OCI-LY3 (cell line): ENCODE measurements at regions not wholly inside any gene's neighbourhood (a gene's known extent, or its start where the extent isn't known, plus 50 kb on each side); places are given as distances from the start of the nearest gene placed in this dataset.
"Not testable (repeated sequence)": the region's sequence is repeated elsewhere in the genome, so short reads cannot be mapped to it uniquely, and the experiment has no call there.

Source experiments
- H2AFZ ChIP-seq: fragments of 200-600, 300-600 bp; shearing (Covaris generic); 2 replicates; pipeline ENCODE4 v1.6.0; 2014; ENCODE audit warnings: antibody characterized with exemption, low read depth, low read length
- H3K27ac ChIP-seq: fragments of 200-600, 300-600 bp; sonication (generic); 2 replicates; pipeline ENCODE4 v1.5.1; 2014; ENCODE audit warnings: mild to moderate bottlenecking, low read length, moderate library complexity, mixed read lengths
- H3K27me3 ChIP-seq: fragments of 200-600, 300-600 bp; sonication (generic); 2 replicates; pipeline ENCODE4 v1.6.1; 2014; ENCODE audit warnings: low read depth, low read length, mixed read lengths
- H3K36me3 ChIP-seq: fragments of 200-600, 300-600 bp; sonication (generic); replicated peaks from 2 replicates; pipeline ENCODE3; 2014; ENCODE audit warnings: low read depth, low read length, mixed read lengths
- H3K4me1 ChIP-seq: fragments of 300-600, 200-600 bp; sonication (generic); 2 replicates; pipeline ENCODE4 v1.6.1; 2014; ENCODE audit warnings: low read length, mixed read lengths
- H3K4me2 ChIP-seq: fragments of 200-600, 300-600 bp; sonication (generic); 2 replicates; pipeline ENCODE4 v1.6.1; 2014; ENCODE audit warnings: low read length, mixed read lengths
- H3K4me3 ChIP-seq: fragments of 300-600, 200-600 bp; sonication (generic); 2 replicates; pipeline ENCODE4 v1.5.1; 2014; ENCODE audit warnings: antibody characterized with exemption, mild to moderate bottlenecking, low read length, moderate library complexity
- H3K79me2 ChIP-seq: fragments of 300-600, 200-600 bp; shearing (Covaris generic); 2 replicates; pipeline ENCODE4 v1.6.1; 2014; ENCODE audit warnings: mild to moderate bottlenecking, low read length, mixed read lengths
- H3K9ac ChIP-seq: fragments of 300-600, 200-600 bp; shearing (Covaris generic); 2 replicates; pipeline ENCODE4 v1.6.0; 2014; ENCODE audit warnings: mild to moderate bottlenecking, low read length, moderate library complexity
- H3K9me3 ChIP-seq: fragments of 200-600, 300-600 bp; shearing (Covaris generic); 2 replicates; pipeline ENCODE4 v1.6.1; 2014; ENCODE audit warnings: low read length, mixed read lengths; ENCODE audit not compliant: insufficient read depth
- H4K20me1 ChIP-seq: fragments of 200-600, 300-600 bp; sonication (generic); 2 replicates; pipeline ENCODE4 v1.6.1; 2016; ENCODE audit warnings: low read length, mixed read lengths; ENCODE audit not compliant: insufficient read depth
- CTCF ChIP-seq: fragments of 200-600, 300-600 bp; sonication (generic); IDR thresholded peaks from 2 replicates; pipeline ENCODE4 v1.5.1; 2014; ENCODE audit warnings: antibody characterized with exemption, low read length, low read depth
- EZH2phosphoT487 ChIP-seq: fragments of 200-600 bp; shearing (Covaris generic); IDR thresholded peaks from 2 replicates; pipeline ENCODE4 v1.6.1; 2018; ENCODE audit warnings: antibody characterized with exemption, mixed run types, low read depth

- H3K4me1 ChIP-seq, result peaks cover 6% of the 10 kb centered on the region; the same call in 1 of the 2 replicates
- H3K36me3 ChIP-seq, result no peaks in the 10 kb centered on the region
- H3K27me3 ChIP-seq, result no peaks in the 10 kb centered on the region
- TF ChIP-seq EZH2phosphoT487 (no peak), CTCF (no peak)
- H3K4me2 ChIP-seq, result no peak overlapping the region
- H3K4me3 ChIP-seq, result no peak overlapping the region
- H3K79me2 ChIP-seq, result no peaks in the 10 kb centered on the region
- no peak overlapping the region for H3K27ac ChIP-seq
- no peaks in the 10 kb centered on the region for H3K9me3 ChIP-seq
- H4K20me1 ChIP-seq, result no peaks in the 10 kb centered on the region
- H3K9ac ChIP-seq, result no peak overlapping the region
- H2AFZ ChIP-seq, result no peak overlapping the region
Observed at GRCh38 chr4:177987896-177988295, 545.7 kb upstream of the AGA start.

- Histone ChIP-seq H4K20me1 (no peaks in the 10 kb centered on the region), H3K36me3 (no peaks in the 10 kb centered on the region), H3K4me3 (no peak overlapping the region), H3K9ac (no peak overlapping the region), H3K79me2 (no peaks in the 10 kb centered on the region), H3K27me3 (no peaks in the 10 kb centered on the region), H2AFZ (no peak overlapping the region), H3K4me1 (no peaks in the 10 kb centered on the region), H3K4me2 (no peak overlapping the region), H3K9me3 (no peaks in the 10 kb centered on the region), H3K27ac (no peak overlapping the region)
- TF ChIP-seq EZH2phosphoT487, result no peak
Observed at GRCh38 chr4:177989503-177990201, 547.4 kb upstream of the AGA start.

- no peak overlapping the region for H2AFZ ChIP-seq
- no peaks in the 10 kb centered on the region for H3K27me3 ChIP-seq
- H4K20me1 ChIP-seq, result no peaks in the 10 kb centered on the region
- no peak for TF ChIP-seq EZH2phosphoT487
- TF ChIP-seq CTCF, result no peak
- H3K9ac ChIP-seq, result no peak overlapping the region
- H3K4me2 ChIP-seq, result no peak overlapping the region
- no peak overlapping the region for H3K27ac ChIP-seq
- H3K4me1 ChIP-seq, result no peaks in the 10 kb centered on the region
- H3K36me3 ChIP-seq, result no peaks in the 10 kb centered on the region
- H3K9me3 ChIP-seq, result no peaks in the 10 kb centered on the region; the same call in 1 of the 2 replicates
- no peaks in the 10 kb centered on the region for H3K79me2 ChIP-seq
- H3K4me3 ChIP-seq, result no peak overlapping the region
Observed at GRCh38 chr4:178003098-178003657, 560.9 kb upstream of the AGA start.

- TF ChIP-seq EZH2phosphoT487, result no peak
- TF ChIP-seq CTCF, result no peak
- no peaks in the 10 kb centered on the region for H3K27me3 ChIP-seq
- no peaks in the 10 kb centered on the region; the same call in 1 of the 2 replicates for H3K9me3 ChIP-seq
- no peak overlapping the region for H3K4me3 ChIP-seq
- H3K27ac ChIP-seq, result no peak overlapping the region
- H4K20me1 ChIP-seq, result no peaks in the 10 kb centered on the region
- no peaks in the 10 kb centered on the region for H3K36me3 ChIP-seq
- no peaks in the 10 kb centered on the region for H3K79me2 ChIP-seq
- H2AFZ ChIP-seq, result no peak overlapping the region
- H3K4me2 ChIP-seq, result no peak overlapping the region
- no peak overlapping the region for H3K9ac ChIP-seq
- peaks cover 7% of the 10 kb centered on the region for H3K4me1 ChIP-seq
Observed at GRCh38 chr4:178010596-178010995, 568.4 kb upstream of the AGA start.

- not testable (repeated sequence) for H3K4me1 ChIP-seq, H3K9ac ChIP-seq, H3K27ac ChIP-seq, H3K4me3 ChIP-seq, H4K20me1 ChIP-seq, H3K4me2 ChIP-seq, H2AFZ ChIP-seq, H3K36me3 ChIP-seq, H3K27me3 ChIP-seq, H3K9me3 ChIP-seq, H3K79me2 ChIP-seq
Observed at GRCh38 chr4:178015046-178015445, 572.8 kb upstream of the AGA start.
